Tibial nerve (tissue), 4 donors: ENCODE measurements at regions not wholly inside any gene's neighbourhood (a gene's known extent, or its start where the extent isn't known, plus 50 kb on each side); places are given as distances from the start of the nearest gene placed in this dataset.

Experiments
- DNase-seq, 2 donors: peaks; one replicate each; pipeline ENCODE4 v3.0.0-alpha.2; 2019; ENCODE audit warnings: low spot score in 2 of 2
- H3K27ac ChIP-seq, 4 donors: fragments of 200-600 bp; sonication (generic) in 3 of 4; one replicate each; pipeline ENCODE4 v1.5.1; 2017 to 2019; ENCODE audit warnings: mild to moderate bottlenecking in 1 of 4
- H3K27me3 ChIP-seq, 2 donors: fragments of 200-600 bp; sonication (generic) in 1 of 2; one replicate each; pipeline versions ENCODE4 v1.5.1 to v1.6.0; 2017 to 2019
- H3K36me3 ChIP-seq, 3 donors: fragments of 200-600 bp; sonication (generic); one replicate each; pipeline ENCODE4 v1.5.1; 2018 to 2019
- H3K4me1 ChIP-seq, 4 donors: fragments of 200-600 bp; sonication (generic) in 3 of 4; one replicate each; pipeline ENCODE4 v1.5.1; 2017 to 2019
- H3K4me3 ChIP-seq, 4 donors: fragments of 200-600 bp; sonication (generic) in 3 of 4; one replicate each; pipeline ENCODE4 v1.5.1; 2017 to 2019; ENCODE audit warnings: mild to moderate bottlenecking in 1 of 4, moderate library complexity in 1 of 4
- H3K9me3 ChIP-seq, 4 donors: fragments of 200-600 bp; sonication (generic) in 3 of 4; one replicate each; pipeline ENCODE4 v1.5.1; 2017 to 2019
- EP300 ChIP-seq, 2 donors: sonication (generic); formaldehyde crosslinking; IDR thresholded peaks; one replicate each; pipeline ENCODE4 v1.6.1; 2017; ENCODE audit warnings: antibody characterized with exemption in 2 of 2, mild to moderate bottlenecking in 1 of 2
- POLR2A ChIP-seq, 2 donors: fragments of 450-650 bp; IDR thresholded peaks; one replicate each; pipeline ENCODE4 v1.6.1; 2017; ENCODE audit warnings: antibody characterized with exemption in 2 of 2, mild to moderate bottlenecking in 2 of 2, moderate library complexity in 2 of 2
- WGBS, 2 donors: methylation state at CpG; one replicate each; pipeline ENCODE4 v1.1.5; 2018; 5-methylcytosine and 5-hydroxymethylcytosine counted together
- TF ChIP-seq, protein P1 (sequence below), 5 experiments: fragments of 200-600 bp in 3 of 5; fragments of 450-650 bp in 2 of 5; sonication (generic) in 3 of 5; IDR thresholded peaks; one replicate each; pipeline ENCODE4 v1.5.1; 2016 to 2019; ENCODE audit warnings: antibody characterized with exemption in 5 of 5, mild to moderate bottlenecking in 3 of 5, moderate library complexity in 2 of 5

DNA sequence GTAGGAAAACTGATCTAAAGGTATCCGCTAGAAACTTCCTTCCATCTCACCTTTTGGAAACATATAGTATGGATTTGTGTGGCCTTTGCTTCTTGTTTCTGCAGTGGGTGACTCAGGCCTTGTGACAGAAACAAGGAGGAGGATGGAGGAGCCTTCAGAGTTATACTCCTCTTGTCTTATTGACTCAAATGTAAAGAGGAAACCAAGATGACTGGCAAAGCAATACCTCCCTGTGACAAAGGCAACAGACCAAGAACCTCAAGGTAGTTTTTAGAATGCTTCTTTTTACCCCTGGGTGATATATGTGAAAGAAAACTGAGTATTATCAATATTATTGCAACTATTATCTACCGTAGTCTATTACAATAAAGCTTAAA, 123.3 kb upstream of the SLIT3 start:
- TF ChIP-seq EP300 (IDR thresholded peaks at IDR 0.05) (no peak), POLR2A (IDR thresholded peaks at IDR 0.05) (no peak)
- TF ChIP-seq, protein P1, sequence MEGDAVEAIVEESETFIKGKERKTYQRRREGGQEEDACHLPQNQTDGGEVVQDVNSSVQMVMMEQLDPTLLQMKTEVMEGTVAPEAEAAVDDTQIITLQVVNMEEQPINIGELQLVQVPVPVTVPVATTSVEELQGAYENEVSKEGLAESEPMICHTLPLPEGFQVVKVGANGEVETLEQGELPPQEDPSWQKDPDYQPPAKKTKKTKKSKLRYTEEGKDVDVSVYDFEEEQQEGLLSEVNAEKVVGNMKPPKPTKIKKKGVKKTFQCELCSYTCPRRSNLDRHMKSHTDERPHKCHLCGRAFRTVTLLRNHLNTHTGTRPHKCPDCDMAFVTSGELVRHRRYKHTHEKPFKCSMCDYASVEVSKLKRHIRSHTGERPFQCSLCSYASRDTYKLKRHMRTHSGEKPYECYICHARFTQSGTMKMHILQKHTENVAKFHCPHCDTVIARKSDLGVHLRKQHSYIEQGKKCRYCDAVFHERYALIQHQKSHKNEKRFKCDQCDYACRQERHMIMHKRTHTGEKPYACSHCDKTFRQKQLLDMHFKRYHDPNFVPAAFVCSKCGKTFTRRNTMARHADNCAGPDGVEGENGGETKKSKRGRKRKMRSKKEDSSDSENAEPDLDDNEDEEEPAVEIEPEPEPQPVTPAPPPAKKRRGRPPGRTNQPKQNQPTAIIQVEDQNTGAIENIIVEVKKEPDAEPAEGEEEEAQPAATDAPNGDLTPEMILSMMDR (IDR thresholded peaks at IDR 0.05): no peak
- no peak overlapping the region for H3K27ac ChIP-seq
- no peaks in the 10 kb centered on the region for H3K36me3 ChIP-seq
- WGBS, 2 donors: 58 to 76% methylated on average over 2 of the region's 2 CpGs
- peaks cover 0 to 5% (median 0%) of the 10 kb centered on the region in 4 donors for H3K4me1 ChIP-seq
- no peaks in the 10 kb centered on the region for H3K27me3 ChIP-seq
- H3K4me3 ChIP-seq: no peak overlapping the region
- DNase-seq: no peak
- no peaks in the 10 kb centered on the region for H3K9me3 ChIP-seq

DNA sequence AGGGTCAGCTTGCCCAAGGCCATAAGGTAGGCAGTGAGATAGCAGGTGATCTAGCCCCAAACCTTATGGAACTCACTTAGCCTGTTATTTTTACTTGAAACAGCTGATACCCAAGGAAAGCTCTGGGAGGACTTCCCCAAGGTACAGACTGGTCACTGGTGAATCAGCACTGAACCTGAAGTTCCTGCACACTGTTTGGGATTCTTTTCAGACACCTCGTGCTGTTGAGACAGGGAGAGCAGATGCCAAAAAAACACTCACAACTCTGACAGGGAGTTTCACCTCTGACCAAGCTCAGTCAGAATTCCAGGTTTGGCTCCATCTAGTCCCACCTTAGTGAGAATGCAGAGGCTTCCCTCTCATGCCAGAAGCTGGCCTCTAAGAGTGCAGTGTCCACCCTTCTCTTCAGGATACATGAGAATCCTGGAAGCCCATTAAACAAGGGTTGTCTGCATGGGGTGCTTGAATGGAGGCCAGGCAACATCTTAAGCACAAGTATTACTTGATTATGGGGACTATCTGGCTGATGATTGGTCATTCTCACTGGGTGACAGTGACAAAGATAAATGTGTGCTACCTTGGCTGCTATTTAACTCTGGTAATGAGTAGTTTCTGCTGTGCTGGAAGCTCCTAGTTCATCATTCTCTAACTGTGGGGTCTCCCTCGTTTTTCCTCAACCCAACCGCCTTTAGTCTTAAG, 122.8 kb upstream of the SLIT3 start:
- Histone ChIP-seq H3K27ac (no peak overlapping the region), H3K9me3 (no peaks in the 10 kb centered on the region), H3K4me3 (no peak overlapping the region), H3K4me1 (peaks cover 0 to 5% (median 0%) of the 10 kb centered on the region in 4 donors), H3K27me3 (no peaks in the 10 kb centered on the region), H3K36me3 (no peaks in the 10 kb centered on the region)
- TF ChIP-seq, protein P1 (IDR thresholded peaks at IDR 0.05): no peak
- no peak for TF ChIP-seq POLR2A (IDR thresholded peaks at IDR 0.05)
- TF ChIP-seq EP300 (IDR thresholded peaks at IDR 0.05): no peak
- no peak for DNase-seq
- WGBS, 2 donors: 83 to 84% methylated on average over 3 of the region's 3 CpGs

DNA sequence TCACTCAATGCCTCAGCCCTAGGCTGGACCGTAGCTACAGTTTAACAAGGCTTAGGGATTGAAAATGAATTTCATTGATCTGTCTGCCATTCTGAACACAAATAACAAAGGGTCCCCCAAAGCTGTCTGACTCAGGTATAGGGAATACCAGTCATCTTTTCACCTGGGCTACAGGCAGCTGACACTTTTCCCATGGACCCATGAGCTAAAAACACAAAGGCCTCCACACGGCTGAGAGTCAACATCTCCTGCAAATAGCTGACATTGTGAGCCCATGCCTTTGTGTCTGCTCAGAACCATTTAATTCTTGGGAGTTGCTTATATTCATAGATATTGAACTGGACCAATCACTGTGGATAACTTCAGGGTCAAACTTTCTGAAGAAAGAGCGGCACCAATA, 121.1 kb upstream of the SLIT3 start:
- DNase-seq: no peak
- H3K36me3 ChIP-seq: no peaks in the 10 kb centered on the region
- H3K9me3 ChIP-seq: no peaks in the 10 kb centered on the region
- no peaks in the 10 kb centered on the region for H3K27me3 ChIP-seq
- no peak overlapping the region for H3K27ac ChIP-seq
- peaks cover 0 to 7% (median 0%) of the 10 kb centered on the region in 4 donors for H3K4me1 ChIP-seq
- WGBS, 2 donors: 80 to 89% methylated on average over 3 of the region's 3 CpGs
- TF ChIP-seq POLR2A (IDR thresholded peaks at IDR 0.05) (no peak), EP300 (IDR thresholded peaks at IDR 0.05) (no peak)
- TF ChIP-seq, protein P1 (IDR thresholded peaks at IDR 0.05): no peak
- no peak overlapping the region for H3K4me3 ChIP-seq

DNA sequence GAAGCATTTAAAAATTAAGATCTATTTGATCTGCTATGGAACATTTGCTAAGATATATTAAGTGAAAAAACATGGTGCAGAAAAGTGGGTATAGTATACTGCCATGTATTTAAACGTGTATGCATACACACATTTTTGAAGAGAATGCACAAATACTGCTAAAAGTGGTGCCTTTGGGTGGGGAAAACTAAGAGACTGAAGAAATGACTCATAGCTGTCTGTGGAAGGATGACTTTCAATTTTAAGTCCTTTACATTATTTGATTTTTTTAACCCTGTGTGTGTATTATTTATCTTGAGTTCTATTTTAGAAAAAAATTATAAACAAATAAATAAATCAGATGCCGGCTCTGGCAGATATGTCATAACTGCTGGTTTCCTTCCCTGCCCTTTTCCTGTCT, 120.7 kb upstream of the SLIT3 start:
- H3K36me3 ChIP-seq: no peaks in the 10 kb centered on the region
- no peaks in the 10 kb centered on the region for H3K9me3 ChIP-seq
- peaks cover 0 to 12% (median 0%) of the 10 kb centered on the region in 4 donors for H3K4me1 ChIP-seq
- no peak overlapping the region for H3K27ac ChIP-seq
- H3K4me3 ChIP-seq: no peak overlapping the region
- DNase-seq: no peak
- WGBS, 2 donors: 58 to 74% methylated on average over 2 of the region's 2 CpGs
- no peaks in the 10 kb centered on the region for H3K27me3 ChIP-seq
- TF ChIP-seq EP300 (IDR thresholded peaks at IDR 0.05): no peak
- TF ChIP-seq, protein P1 (IDR thresholded peaks at IDR 0.05): no peak

DNA sequence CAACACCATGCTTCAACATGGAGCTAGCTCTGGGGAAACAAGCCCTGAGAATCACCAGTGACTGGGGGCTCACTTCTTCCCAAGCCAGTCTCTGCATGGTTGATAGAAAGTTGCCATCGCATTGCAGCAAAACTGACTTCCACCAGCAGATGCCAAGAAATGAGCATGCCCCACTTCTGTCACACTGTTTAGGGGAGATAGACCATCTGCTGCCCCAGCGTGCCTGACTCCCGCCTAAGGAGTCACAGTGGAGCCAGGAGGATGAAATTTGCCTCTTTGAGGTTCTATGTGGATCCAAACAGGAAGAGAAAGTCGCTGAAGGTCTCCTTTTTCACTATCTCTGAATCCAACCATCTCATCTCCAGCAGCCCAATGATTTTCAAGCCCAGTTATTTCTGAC, 116.7 kb upstream of the SLIT3 start:
- Histone ChIP-seq H3K27ac (peak overlapping the region in 1 of 4 donors; percentile 40), H3K4me3 (no peak overlapping the region), H3K27me3 (no peaks in the 10 kb centered on the region), H3K4me1 (peaks cover 0 to 13% (median 0%) of the 10 kb centered on the region in 4 donors), H3K36me3 (no peaks in the 10 kb centered on the region), H3K9me3 (no peaks in the 10 kb centered on the region)
- DNase-seq: no peak
- 92 to 96% methylated on average over 4 of the region's 4 CpGs for WGBS, 2 donors
- no peak for TF ChIP-seq POLR2A (IDR thresholded peaks at IDR 0.05)
- TF ChIP-seq, protein P1 (IDR thresholded peaks at IDR 0.05): no peak
- no peak for TF ChIP-seq EP300 (IDR thresholded peaks at IDR 0.05)
